ENCODE measurements at regions not wholly inside any gene's neighbourhood (a gene's known extent, or its start where the extent isn't known, plus 50 kb on each side); places are given as distances from the start of the nearest gene placed in this dataset.

DNA sequence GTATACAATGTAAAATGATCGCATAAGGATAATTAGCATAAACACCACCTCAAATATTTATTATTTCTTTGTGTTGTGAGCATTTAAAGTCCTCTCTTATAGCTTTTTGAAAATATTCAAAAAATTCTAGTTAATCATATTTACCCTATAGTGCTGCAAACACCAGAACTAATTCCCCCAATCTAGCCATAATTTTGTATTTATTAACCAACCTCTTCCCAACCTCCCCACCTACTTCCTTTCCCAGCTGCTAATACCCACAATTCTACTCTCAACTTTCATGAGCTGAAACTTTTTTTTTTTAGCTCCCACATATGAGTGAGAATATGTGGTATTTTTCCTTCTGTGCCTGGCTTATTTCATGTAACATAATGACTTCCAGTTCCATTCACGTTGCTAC is 317.8 kb upstream of the ATP10B start:
- H3K4me1 Mint-ChIP-seq, result peaks cover 2% of the 10 kb centered on the region
- no peaks in the 10 kb centered on the region for H3K27me3 Mint-ChIP-seq (ENCODE audit: low read depth)
- no peak overlapping the region for H3K27ac Mint-ChIP-seq
- H3K36me3 Mint-ChIP-seq, result no peaks in the 10 kb centered on the region
- TF ChIP-seq, protein P1, sequence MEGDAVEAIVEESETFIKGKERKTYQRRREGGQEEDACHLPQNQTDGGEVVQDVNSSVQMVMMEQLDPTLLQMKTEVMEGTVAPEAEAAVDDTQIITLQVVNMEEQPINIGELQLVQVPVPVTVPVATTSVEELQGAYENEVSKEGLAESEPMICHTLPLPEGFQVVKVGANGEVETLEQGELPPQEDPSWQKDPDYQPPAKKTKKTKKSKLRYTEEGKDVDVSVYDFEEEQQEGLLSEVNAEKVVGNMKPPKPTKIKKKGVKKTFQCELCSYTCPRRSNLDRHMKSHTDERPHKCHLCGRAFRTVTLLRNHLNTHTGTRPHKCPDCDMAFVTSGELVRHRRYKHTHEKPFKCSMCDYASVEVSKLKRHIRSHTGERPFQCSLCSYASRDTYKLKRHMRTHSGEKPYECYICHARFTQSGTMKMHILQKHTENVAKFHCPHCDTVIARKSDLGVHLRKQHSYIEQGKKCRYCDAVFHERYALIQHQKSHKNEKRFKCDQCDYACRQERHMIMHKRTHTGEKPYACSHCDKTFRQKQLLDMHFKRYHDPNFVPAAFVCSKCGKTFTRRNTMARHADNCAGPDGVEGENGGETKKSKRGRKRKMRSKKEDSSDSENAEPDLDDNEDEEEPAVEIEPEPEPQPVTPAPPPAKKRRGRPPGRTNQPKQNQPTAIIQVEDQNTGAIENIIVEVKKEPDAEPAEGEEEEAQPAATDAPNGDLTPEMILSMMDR (IDR thresholded peaks at IDR 0.05; ENCODE audit: unreplicated experiment), result no peak
- no peaks in the 10 kb centered on the region for H3K9me3 Mint-ChIP-seq
- no peak for DNase-seq (ENCODE audit: low spot score in 2 of 2, unreplicated experiment in 2 of 2)
- H3K4me3 Mint-ChIP-seq, result no peak overlapping the region

DNA sequence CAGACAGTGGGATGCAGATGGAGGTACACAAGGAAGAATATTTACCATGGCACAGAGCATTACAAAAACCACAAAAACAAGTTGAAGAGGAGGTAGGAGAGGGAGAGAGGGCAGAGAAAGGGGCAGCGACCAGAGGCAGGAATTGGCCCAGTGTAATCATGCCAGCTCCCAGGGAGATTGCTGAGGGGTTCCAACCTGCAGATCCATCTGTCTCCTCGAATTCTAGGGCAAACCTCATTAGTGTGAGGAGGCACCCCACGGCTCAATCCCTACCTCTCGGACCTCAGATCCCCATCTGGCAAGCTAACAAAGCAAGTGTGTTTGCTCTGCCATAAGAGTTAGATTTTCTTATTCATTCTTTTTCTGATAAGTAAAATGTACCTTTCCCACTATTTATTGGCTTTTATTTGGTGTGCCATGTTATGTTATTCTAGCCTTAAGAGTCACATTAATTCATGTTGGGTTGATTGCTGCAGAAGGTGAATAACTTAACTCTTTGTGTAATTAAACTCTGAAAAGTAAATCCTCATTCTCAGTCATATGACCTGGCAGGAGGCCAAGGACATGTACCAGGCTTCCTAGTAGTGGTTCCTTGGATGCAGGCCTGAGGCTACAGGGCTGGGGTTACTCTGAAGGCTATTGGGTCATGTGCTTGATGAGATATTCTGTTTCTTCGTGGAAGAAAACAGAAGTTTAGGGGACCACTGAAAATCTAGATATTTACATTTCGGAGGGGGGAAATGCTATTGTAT is 315.2 kb upstream of the ATP10B start:
- no peak overlapping the region for H3K4me3 Mint-ChIP-seq
- TF ChIP-seq, protein P1 (IDR thresholded peaks at IDR 0.05; ENCODE audit: unreplicated experiment), result no peak
- H3K36me3 Mint-ChIP-seq, result no peaks in the 10 kb centered on the region
- DNase-seq (ENCODE audit: low spot score in 2 of 2, unreplicated experiment in 2 of 2), result no peak
- no peaks in the 10 kb centered on the region for H3K27me3 Mint-ChIP-seq (ENCODE audit: low read depth)
- H3K4me1 Mint-ChIP-seq, result peaks cover 2% of the 10 kb centered on the region
- no peaks in the 10 kb centered on the region for H3K9me3 Mint-ChIP-seq
- no peak overlapping the region for H3K27ac Mint-ChIP-seq

DNA sequence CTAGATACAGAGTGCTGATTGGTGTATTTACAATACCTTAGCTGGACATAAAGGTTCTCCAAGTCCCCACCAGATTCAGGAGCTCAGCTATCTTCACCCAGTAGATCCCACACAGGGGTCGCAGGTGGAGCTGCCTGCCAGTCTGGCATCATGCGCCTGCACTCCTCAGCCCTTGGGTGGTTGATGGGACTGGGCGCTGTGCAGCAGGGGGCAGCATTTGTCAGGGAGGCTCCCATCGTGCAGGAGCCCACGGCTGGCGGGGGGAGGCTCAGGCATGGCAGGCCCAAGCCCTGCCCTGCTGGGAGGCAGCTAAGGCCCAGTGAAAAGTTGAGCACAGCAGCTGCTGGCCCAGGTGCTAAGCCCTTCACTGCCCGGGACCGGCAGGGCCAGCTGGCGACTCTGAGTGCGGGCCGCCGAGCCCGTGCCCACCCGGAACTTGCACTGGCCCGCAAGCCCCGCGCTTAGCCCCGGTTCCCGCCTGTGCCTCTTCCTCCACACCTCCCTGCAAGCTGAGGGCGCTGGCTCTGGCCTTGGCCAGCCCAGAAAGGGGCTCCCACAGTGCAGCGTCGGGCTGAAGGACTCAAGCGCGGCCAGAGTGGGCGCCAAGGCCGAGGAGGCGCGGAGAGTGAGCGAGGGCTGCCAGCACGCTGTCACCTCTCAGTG is 314.1 kb upstream of the ATP10B start:
- H3K27me3 Mint-ChIP-seq (ENCODE audit: low read depth), result no peaks in the 10 kb centered on the region
- peaks cover 2% of the 10 kb centered on the region for H3K4me1 Mint-ChIP-seq

DNA sequence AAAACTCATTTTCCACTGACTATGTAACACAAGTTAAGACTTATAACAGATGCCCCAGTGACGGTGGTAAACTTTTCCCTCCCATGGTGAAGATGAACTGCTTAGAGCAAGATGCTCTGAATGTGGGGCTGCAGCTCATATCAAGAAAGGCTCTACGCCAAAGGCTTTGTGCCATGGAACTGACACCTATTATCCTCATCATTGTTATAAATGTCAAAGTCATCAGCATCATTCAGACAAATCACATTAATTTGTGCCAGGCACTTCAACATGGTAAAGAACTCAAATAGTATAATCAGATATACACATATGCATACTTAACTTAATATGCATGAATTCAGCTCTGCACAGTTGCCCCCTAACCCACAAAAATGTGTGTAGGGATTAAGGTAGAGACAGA is 305.9 kb upstream of the ATP10B start:
- Mint-ChIP-seq H3K36me3 (no peaks in the 10 kb centered on the region), H3K4me3 (no peak overlapping the region), H3K9me3 (peaks cover 6% of the 10 kb centered on the region), H3K4me1 (no peaks in the 10 kb centered on the region), H3K27me3 (ENCODE audit: low read depth) (peaks cover 5% of the 10 kb centered on the region), H3K27ac (no peak overlapping the region)
- no peak for DNase-seq (ENCODE audit: low spot score in 2 of 2, unreplicated experiment in 2 of 2)
- TF ChIP-seq, protein P1 (IDR thresholded peaks at IDR 0.05; ENCODE audit: unreplicated experiment), result no peak

More for the DNA sequence above, 314.1 kb upstream of the ATP10B start:
- no peaks in the 10 kb centered on the region for H3K36me3 Mint-ChIP-seq
- H3K9me3 Mint-ChIP-seq, result no peaks in the 10 kb centered on the region
- TF ChIP-seq, protein P1 (IDR thresholded peaks at IDR 0.05; ENCODE audit: unreplicated experiment), result no peak
- H3K27ac Mint-ChIP-seq, result no peak overlapping the region
- no peak for DNase-seq (ENCODE audit: low spot score in 2 of 2, unreplicated experiment in 2 of 2)
- H3K4me3 Mint-ChIP-seq, result no peak overlapping the region

DNA sequence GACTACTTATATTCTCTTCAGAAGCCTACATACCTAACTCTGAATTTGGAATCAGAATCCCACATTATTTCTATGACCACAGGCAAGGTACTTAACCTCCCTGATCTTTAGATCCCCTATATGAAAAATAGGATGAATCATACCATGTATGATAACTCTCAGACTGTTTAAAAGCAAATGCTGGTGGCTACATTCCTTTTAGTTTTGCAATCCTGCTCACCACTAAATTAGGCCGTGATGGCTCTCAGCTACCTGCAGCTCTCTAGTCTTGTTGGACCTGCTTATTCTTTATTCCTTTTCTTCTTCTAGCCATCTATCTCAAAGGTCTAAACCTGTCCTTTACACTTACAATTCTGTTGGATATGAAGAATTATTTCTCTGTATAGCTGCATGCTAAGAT is 303.4 kb upstream of the ATP10B start:
- no peaks in the 10 kb centered on the region for H3K36me3 Mint-ChIP-seq
- no peak for DNase-seq (ENCODE audit: low spot score in 2 of 2, unreplicated experiment in 2 of 2)
- H3K4me1 Mint-ChIP-seq, result no peaks in the 10 kb centered on the region
- no peak overlapping the region for H3K4me3 Mint-ChIP-seq
- TF ChIP-seq, protein P1 (IDR thresholded peaks at IDR 0.05; ENCODE audit: unreplicated experiment), result no peak
- H3K27ac Mint-ChIP-seq, result no peak overlapping the region
- peaks cover 6% of the 10 kb centered on the region for H3K9me3 Mint-ChIP-seq
- H3K27me3 Mint-ChIP-seq (ENCODE audit: low read depth), result peaks cover 8% of the 10 kb centered on the region

Measured in mesothelial cell of epicardium (in vitro differentiated cells).